DND-41 (cell line): ENCODE measurements at regions not wholly inside any gene's neighbourhood (a gene's known extent, or its start where the extent isn't known, plus 50 kb on each side); places are given as distances from the start of the nearest gene placed in this dataset.

Source experiments
- ATAC-seq: fragments of 200-7000 bp; cut with Tn5 transposase; 3 replicates; pipeline ENCODE4 v1.9.1; 2021; ENCODE audit warnings: low read depth; ENCODE audit not compliant: insufficient read depth
- DNase-seq: peaks from one replicate; pipeline ENCODE4 v3.0.0-alpha.2; 2020
- H2AFZ ChIP-seq: 2 replicates; pipeline ENCODE4 v1.6.0; 2012; ENCODE audit warnings: low read depth, low read length
- H3K27ac ChIP-seq: 2 replicates; pipeline ENCODE4 v1.5.1; 2012; ENCODE audit warnings: low read length, inconsistent platforms
- H3K27me3 ChIP-seq: fragments of 200-600 bp; sonication (generic); 2 replicates; pipeline ENCODE4 v1.6.0; 2012; ENCODE audit warnings: low read length, mild to moderate bottlenecking, inconsistent platforms; ENCODE audit not compliant: insufficient read depth, poor library complexity
- H3K36me3 ChIP-seq: 2 replicates; pipeline ENCODE4 v1.5.1; 2012; ENCODE audit warnings: low read length, inconsistent platforms; ENCODE audit not compliant: insufficient read depth
- H3K4me1 ChIP-seq: 2 replicates; pipeline ENCODE4 v1.5.1; 2012; ENCODE audit warnings: mild to moderate bottlenecking, low read length; ENCODE audit not compliant: insufficient read depth
- H3K4me2 ChIP-seq: 2 replicates; pipeline ENCODE4 v1.6.0; 2012; ENCODE audit warnings: mild to moderate bottlenecking, moderate library complexity, low read length, inconsistent platforms; ENCODE audit not compliant: insufficient read depth
- H3K4me3 ChIP-seq, 2 experiments: fragments of 200-600 bp in 1 of 2; shearing (Covaris generic) in 1 of 2; 2 replicates each; pipeline ENCODE4 v1.5.1; 2012 to 2016; ENCODE audit warnings: inconsistent platforms in 2 of 2, low read length in 2 of 2, mild to moderate bottlenecking in 2 of 2, low read depth in 1 of 2, moderate library complexity in 1 of 2
- H3K79me2 ChIP-seq: 2 replicates; pipeline ENCODE4 v1.6.0; 2012; ENCODE audit warnings: low read length, inconsistent platforms; ENCODE audit not compliant: insufficient read depth
- H3K9ac ChIP-seq: 2 replicates; pipeline ENCODE4 v1.6.0; 2012; ENCODE audit warnings: low read depth, mild to moderate bottlenecking, inconsistent platforms, low read length, moderate library complexity
- H3K9me3 ChIP-seq: 2 replicates; pipeline ENCODE4 v1.5.1; 2012; ENCODE audit warnings: low read length, moderate library complexity, mild to moderate bottlenecking, inconsistent platforms; ENCODE audit not compliant: insufficient read depth, severe bottlenecking
- H4K20me1 ChIP-seq: 2 replicates; pipeline ENCODE4 v1.6.0; 2012; ENCODE audit warnings: low read length; ENCODE audit not compliant: insufficient read depth
- CTCF ChIP-seq: IDR thresholded peaks from 2 replicates; pipeline ENCODE4 v1.5.1; 2012; ENCODE audit warnings: borderline replicate concordance, low read length, moderate library complexity, mild to moderate bottlenecking; ENCODE audit not compliant: poor library complexity, severe bottlenecking; ENCODE audit errors: extremely low read depth
- EZH2 ChIP-seq: IDR thresholded peaks from 3 replicates; pipeline ENCODE4 v1.6.1; 2012; ENCODE audit warnings: borderline replicate concordance, low read depth, mild to moderate bottlenecking, moderate library complexity, low read length, inconsistent platforms; ENCODE audit not compliant: severe bottlenecking

GRCh38 chr5:97915106-97915505, 732.1 kb upstream of the RIOK2 start:
- no peak overlapping the region for H3K4me3 ChIP-seq
- no peaks in the 10 kb centered on the region for H3K27me3 ChIP-seq
- H3K9me3 ChIP-seq, result no peaks in the 10 kb centered on the region
- no peaks in the 10 kb centered on the region for H3K79me2 ChIP-seq
- H3K4me1 ChIP-seq, result no peaks in the 10 kb centered on the region
- DNase-seq, result no peak
- H4K20me1 ChIP-seq, result no peaks in the 10 kb centered on the region
- no peak overlapping the region for H3K4me2 ChIP-seq
- H3K36me3 ChIP-seq, result no peaks in the 10 kb centered on the region
- H3K9ac ChIP-seq, result no peak overlapping the region
- ATAC-seq, result no peak
- no peak overlapping the region for H3K27ac ChIP-seq
- TF ChIP-seq CTCF (no peak), EZH2 (no peak)
- H2AFZ ChIP-seq, result no peak overlapping the region

- H3K79me2 ChIP-seq, result no peaks in the 10 kb centered on the region
- ATAC-seq, result no peak
- no peaks in the 10 kb centered on the region for H3K9me3 ChIP-seq
- H3K27me3 ChIP-seq, result no peaks in the 10 kb centered on the region
- H3K4me1 ChIP-seq, result no peaks in the 10 kb centered on the region
- H2AFZ ChIP-seq, result no peak overlapping the region
- no peak for TF ChIP-seq EZH2
- no peak for TF ChIP-seq CTCF
- DNase-seq, result no peak
- no peak overlapping the region for H3K27ac ChIP-seq
- H3K4me2 ChIP-seq, result no peak overlapping the region
- H3K36me3 ChIP-seq, result no peaks in the 10 kb centered on the region
- no peak overlapping the region for H3K4me3 ChIP-seq
- H4K20me1 ChIP-seq, result no peaks in the 10 kb centered on the region
- H3K9ac ChIP-seq, result no peak overlapping the region
These were observed 735.0 kb upstream of the RIOK2 start for GRCh38 chr5:97918057-97918456.

- H3K9ac ChIP-seq, result no peak overlapping the region
- H3K27ac ChIP-seq, result no peak overlapping the region
- H3K4me3 ChIP-seq, result no peak overlapping the region
- H3K4me1 ChIP-seq, result no peaks in the 10 kb centered on the region
- no peaks in the 10 kb centered on the region for H3K27me3 ChIP-seq
- DNase-seq (no peak), ATAC-seq (no peak)
- H3K9me3 ChIP-seq, result no peaks in the 10 kb centered on the region
- no peak overlapping the region for H2AFZ ChIP-seq
- no peak for TF ChIP-seq EZH2
- TF ChIP-seq CTCF, result no peak
- H3K79me2 ChIP-seq, result no peaks in the 10 kb centered on the region
- H3K36me3 ChIP-seq, result no peaks in the 10 kb centered on the region
- H3K4me2 ChIP-seq, result no peak overlapping the region
- no peaks in the 10 kb centered on the region for H4K20me1 ChIP-seq
These were observed 735.6 kb upstream of the RIOK2 start for GRCh38 chr5:97918620-97919019.

GRCh38 chr5:97919719-97920118, 736.7 kb upstream of the RIOK2 start:
- Histone ChIP-seq H3K27ac (no peak overlapping the region), H3K9ac (no peak overlapping the region), H4K20me1 (no peaks in the 10 kb centered on the region), H3K9me3 (no peaks in the 10 kb centered on the region), H3K27me3 (no peaks in the 10 kb centered on the region), H3K4me1 (no peaks in the 10 kb centered on the region), H3K36me3 (no peaks in the 10 kb centered on the region), H3K4me3 (no peak overlapping the region), H3K4me2 (no peak overlapping the region), H3K79me2 (no peaks in the 10 kb centered on the region), H2AFZ (no peak overlapping the region)
- no peak for DNase-seq
- ATAC-seq, result no peak
- TF ChIP-seq EZH2 (no peak), CTCF (no peak)
